NCI-H1105 treated with DMSO at 0.1 percent for 48 hours (cell line): ENCODE measurements at regions not wholly inside any gene's neighbourhood (a gene's known extent, or its start where the extent isn't known, plus 50 kb on each side); places are given as distances from the start of the nearest gene placed in this dataset.

Source experiments
- DNase-seq: peaks from one replicate; lab custom pipeline; 2025; lab: John Stamatoyannopoulos, UW

DNA sequence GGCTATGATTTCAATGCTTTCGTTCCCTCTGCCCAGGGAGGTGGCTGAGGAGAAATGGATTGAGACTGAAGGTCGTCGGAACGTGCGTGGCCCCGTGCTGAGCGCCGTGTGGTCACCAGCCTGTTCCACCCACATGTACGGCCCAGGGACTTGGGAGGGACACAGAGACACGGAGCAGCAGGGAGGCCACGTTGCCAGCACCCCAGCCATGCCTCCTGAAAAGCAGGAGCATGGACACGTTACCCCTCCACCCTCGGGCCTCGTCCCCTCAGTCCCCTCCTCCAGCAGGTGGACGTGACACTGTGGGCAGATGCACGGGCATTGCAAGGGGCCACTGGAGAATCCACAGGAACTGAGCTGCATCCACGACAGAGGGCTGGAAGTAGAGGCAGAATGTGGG lies 133.1 kb upstream of the CST7 start:
- no peak for DNase-seq

DNA sequence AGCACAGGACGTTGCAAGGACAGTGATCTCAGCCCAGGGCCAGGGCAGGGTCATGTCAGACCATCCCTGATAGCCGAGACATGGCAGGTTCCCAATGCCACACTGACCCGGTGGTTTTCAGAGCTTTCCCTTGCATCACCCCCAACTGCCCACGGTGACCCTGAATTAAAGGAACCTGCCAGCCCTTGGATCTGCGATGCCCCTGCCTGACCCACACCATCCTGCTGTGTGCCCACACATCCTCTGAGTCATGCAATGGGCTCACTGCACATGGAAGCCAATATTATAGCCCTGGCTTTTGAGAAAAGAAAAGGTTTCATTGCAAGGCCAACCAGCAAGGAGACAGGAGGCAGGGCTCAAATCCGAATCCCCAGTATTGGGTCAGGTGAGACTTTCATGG lies 132.6 kb upstream of the CST7 start:
- no peak for DNase-seq

DNA sequence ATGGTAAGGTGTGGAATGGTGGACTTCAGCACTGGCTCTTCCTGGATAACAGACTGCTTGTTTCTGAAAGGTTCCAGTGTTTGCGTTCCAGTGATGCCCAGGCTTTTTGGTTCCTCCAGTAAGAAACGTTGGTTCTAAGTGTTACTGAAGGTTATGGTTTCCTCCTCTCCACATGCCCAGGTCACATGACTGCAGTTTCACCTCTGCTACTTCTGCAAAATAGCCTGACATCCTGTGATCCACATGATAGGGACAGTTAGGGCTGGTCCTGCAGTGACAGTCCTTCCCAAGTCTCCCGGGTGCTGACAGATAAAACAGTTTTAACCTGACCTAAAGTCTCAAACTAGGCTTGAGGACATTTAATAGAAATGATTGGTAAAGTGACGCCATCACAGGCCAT lies 132.2 kb upstream of the CST7 start:
- no peak for DNase-seq

DNA sequence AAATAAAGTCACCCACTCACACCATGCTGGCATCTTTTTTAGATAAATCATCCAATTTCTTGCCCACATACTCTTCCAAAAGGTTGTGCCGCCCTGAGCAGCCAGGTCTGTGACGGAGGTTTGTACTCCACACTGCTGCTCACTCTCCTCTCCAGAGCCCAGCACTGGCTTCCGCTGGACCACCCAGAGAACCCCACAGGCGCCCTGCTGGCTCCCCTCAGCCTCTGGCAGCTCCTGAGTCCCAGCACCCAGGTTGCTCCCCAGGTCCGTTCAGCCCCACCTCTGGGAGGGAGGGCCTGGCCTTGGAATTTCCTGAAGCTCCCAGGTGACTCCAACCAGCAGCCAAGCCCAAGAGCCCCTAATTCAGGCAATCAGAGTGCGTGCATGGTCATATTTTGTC lies 131.7 kb upstream of the CST7 start:
- no peak for DNase-seq

DNA sequence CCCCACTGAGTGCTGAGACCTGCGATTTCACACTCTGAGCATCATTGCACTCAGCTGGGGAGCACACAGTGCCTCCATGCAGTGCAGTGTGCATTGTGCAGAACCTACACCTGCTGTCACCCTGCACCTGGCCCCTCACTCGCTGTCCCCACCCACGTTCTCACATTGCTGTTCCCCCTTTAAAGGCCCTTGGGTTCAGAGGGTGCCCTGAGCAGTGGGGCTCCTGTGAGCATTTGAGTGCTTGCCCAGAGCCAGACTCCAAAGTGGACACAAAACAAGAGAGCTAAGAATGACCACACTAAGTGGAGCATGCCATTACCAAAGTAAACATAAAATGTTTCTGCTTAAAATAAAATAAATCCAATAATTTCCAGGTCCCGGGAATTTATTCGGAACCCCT lies 131.0 kb upstream of the CST7 start:
- DNase-seq = no peak

DNA sequence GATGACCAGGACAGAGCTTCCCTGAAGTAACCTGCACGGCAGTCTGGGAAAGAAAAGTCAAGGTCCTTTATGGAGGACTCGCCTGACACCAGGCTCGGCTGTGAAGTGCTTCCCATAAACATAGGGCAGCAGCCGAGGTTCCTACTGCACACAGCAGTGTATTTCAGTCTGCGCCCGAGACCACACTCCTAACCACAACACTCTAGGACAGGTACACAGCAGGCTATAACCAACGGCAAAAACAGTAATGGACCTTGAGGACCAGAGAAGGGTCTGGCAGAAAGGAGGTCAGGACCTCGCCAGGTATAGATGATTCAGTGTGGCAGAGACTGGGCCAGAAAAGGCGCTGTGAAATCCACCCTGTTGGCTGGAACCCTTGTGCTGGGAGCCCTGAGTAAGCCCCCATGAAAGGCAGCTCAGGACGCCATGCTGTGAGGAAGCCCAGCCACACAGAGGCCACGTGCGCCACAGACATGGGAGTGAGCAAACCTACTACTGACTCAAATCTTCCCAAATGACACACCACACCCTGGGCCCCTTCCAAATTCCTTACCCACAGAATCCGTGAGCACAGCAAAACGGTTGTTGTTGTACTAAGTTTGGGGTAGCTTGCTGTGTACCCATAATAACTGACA lies 129.6 kb upstream of the CST7 start:
- DNase-seq = no peak

DNA sequence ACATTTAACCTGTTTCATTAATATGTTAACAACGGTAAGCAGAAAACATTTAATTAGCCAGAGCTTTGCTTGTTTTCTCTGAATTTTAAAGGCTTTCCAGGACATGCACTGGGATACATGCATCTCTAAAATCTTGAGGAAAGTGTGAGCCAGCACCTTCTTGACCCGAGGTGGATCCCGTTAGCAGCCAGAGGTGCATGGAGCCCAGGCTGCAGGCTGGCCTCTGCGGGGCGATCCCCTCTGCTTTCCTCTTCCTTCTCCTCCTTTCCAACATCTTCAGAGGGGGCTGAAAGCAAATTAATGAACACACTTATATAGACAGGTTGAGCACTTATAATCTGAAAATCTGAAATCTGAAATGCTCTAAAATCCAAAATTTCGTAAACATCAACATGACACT lies 128.7 kb upstream of the CST7 start:
- DNase-seq = no peak

DNA sequence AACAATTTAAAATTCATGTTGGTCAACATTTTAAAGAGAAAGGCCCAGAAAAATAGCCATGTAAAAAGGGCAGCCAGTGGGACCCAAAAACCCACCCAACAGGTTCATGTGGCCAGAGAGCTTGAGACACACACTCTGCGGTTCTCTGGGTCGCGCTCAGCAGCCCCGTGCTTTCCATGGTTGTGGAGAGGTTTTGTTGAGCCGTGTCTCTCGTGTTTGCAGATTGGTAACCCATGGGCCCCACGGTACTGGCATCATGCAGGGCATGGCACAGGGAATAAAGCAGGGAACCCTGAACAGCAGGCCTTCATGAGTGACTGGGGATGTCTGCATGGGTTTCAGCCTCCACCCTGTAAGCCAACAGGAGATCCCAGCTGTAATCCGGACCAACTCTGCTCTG lies 127.7 kb upstream of the CST7 start:
- no peak for DNase-seq

DNA sequence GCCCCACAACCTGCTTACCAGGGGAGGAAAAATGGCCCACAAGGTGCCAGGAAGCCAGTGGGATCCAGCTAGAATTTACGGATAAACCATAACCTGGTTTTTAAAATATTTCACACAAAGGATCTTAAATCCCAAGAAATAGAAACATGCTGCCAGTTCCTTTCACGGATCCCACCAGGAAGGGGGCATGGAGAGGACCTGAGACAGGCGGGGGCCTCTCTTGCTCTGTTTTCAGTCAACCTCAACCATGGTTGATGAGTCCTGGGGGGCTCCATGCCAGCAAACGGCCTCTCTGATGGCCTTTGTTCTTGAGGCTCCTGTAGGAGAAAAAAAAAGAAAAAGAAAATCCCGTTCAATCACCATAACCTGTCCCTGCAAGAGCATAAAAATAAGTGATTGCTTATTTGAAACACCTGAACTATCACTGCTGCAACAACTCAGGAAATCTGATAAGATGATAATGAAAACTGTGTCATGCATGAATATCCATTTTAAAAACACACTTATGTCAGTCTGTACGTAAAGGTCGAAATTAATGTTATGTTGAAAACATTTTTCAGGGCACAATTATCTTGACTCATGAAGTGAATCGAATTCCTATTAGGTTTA lies 125.8 kb upstream of the CST7 start:
- DNase-seq = no peak

DNA sequence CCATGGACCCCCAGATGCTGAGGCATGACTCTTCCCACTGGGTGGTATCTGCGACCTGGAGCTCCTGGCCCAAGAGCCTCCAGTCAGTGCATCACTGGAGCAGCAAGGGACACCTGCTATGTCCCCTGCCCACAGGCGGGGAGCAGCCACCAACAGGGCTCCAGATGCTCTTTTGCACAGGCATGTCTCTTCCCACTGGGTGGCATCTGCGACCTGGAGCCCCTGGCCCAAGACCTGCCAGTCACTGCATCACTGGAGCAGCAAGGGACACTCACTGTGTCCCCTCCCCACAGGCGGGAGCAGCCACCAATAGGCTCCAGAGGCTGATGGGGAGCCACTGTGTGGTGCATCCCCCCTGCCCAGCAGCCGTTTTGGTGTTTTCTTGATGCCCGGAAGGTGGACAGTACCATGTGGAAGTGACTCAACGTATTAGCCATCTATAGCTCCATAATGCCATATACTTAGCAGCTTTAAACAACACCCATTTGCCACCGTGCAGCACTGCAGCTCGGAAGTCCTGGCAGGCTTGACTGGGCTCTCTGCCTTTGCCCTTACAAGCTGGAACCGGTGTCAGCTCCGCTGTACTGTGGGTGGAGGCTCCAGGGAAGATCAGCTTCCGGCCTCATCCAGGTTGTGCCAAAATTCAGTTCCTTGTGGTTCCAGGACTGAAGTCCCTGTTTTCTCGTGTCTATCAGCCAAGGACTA lies 124.9 kb upstream of the CST7 start:
- no peak for DNase-seq

DNA sequence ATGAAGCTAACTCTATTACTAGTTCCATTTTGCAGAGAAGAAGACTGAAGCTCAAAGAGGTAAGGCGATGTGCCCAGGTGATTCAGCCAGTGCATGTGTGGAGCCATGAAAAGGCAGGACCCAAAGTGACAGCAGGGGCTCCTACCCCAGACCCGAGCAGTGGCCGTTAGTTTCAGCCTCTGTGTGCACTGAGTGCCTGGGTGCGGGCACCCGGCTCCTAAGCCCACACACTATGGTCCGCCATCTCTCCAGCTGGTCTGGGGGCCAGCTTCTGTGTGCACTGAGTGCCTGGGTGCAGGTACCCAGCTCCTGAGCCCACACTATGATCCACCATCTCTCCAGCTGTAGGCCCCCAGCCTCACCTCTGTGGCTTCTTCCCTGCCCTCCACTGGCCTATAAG lies 123.5 kb upstream of the CST7 start:
- no peak for DNase-seq

DNA sequence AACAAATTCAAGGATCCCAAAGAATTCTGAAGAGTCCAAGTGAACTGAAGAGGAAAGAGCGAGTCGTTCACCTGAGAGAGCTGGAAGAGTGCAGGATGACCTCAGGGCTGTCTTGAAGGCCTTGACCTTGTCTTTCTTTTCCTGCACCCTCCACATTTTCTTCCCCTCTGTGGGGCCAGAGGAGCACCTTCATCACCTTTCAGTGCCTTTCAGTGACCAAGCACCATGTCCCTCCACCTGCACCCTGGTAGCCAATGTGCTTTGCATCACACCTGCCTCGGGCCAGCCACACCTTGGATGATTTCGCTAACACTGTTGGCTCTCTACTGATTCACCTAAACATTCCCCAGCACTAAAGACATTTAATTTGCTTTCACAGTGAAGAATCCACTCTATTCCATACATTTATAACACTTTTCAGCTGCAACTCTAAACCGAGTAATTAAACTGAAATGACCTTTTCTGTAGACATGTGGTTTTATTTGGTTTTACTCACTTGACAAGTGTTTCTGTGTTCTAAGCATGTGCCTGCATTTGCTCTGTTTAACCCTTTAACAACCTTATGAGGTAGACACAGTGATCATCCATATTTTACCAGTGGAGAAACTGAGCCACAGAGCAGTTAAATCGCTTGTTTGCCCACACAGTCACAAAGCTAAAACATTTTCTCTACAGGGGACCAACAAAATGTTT lies 121.3 kb upstream of the CST7 start:
- no peak for DNase-seq

DNA sequence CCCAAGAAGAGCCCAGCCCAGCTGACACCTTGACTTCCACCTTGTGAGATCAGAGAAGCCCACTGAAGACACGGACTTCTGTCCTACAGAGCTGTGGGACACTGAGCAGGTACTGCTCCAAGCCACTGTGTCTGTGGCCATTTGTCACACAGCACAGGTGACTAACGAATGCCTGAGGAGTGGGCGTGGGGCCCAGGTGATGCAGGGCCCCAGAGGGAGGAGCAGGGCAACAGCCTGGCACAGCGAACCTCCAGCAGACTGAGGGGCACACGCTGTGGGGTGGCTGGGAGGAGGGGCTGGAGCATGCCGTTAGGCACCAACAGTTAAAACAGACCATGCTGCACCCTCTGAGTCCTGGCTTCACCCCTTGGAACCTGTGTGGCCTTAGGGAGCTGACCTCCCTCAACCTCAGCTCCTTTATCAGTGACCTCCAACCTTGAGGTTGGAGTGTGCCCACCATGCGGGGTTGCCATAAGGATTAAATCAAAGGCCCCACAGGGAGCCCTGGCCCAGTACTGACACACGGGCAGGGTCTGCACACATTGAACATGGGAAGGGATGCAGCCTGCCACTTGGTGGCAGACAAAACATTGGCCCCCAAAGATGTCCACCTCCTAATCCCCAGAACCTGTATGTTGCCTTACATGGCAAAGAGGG lies 119.9 kb upstream of the CST7 start:
- DNase-seq = no peak

DNA sequence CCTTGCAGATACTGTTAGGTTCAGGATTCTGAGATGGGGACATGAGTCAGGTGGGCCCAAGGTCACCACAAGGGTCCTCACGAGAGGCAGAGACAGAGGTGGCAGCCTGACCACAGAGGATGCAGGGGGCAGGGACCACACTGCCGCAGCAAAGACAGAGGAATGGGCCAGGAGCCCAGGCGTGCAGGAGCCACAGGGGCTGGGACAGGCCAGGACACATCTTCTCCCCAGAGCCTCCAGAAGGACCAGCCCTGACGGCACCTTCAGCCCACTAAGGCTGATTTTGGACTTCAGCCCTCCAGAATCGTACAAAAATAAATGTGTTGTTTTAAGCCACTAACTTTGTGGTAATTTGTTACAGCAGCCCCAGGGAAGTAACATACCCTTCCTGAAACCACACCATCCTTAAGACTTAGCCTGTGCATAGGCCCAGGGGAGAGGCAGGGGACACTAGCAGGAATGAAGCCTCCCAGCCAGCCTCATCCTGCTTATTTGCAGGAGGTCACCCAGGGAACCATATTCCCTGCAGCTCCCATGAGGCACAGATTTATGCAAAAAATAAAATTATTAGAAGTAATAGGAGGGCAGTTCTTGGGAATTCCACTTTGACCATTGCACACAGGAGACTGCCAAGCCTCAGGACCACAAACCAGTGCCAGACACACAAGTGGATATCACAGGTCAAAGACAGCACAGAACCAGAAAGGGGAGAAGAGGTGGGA lies 119.3 kb upstream of the CST7 start:
- no peak for DNase-seq

DNA sequence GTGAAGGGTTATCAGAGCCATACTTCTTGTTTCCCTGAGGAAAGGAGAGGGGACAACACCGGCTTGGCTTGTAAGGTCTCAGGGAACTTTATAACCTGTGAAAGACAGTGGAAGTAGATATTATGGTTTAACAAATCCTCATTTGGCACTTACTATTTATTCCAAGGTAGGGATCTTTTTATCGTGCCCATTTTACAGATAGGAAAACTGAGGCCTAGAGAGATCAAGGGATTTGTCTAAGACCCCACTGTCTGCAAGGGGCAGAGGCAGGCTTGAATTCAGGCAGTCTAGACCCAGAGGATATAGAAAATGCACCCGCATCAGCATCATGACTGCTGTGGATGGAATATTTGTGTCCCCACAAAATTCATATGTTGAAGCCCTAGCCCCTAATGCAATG lies 118.4 kb upstream of the CST7 start:
- DNase-seq = no peak

DNA sequence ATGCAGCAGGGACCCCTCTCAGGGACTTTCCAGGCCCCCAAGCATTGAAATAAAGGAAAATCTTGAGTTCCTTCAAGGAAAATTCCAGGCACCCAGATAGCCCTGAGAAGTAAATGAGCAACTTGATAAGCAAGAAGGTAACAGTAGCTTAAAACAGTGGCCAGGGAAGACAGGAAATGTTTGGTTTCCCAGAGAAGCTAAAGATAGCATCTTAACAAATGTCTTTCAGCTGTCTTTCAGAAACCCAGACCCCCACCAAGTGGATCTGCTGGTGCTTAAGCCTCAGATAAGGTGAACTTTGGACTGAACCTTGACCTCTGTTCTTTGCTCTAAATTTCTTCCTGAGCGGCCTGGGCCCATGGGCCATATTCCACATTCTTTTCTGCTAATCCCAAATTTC lies 117.8 kb upstream of the CST7 start:
- no peak for DNase-seq

DNA sequence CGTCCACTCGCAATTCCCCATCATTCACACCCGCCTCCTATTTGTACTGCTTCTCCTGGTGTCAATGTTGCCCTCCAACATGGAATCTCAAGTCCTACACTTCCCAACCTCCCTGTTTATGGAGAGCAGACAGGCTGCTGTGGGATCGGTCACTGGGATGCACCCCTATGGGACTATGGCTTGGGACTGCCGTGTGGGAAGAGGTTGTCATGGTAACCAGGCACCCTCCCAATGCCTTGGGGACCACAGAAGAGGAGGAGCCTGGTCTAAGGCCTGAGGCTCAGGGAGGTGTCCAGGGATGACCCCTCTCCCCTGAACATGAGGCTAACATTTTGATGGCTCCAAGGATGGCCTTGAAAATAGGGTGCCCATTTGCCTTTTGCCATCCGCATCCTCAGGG lies 116.6 kb upstream of the CST7 start:
- DNase-seq = no peak

DNA sequence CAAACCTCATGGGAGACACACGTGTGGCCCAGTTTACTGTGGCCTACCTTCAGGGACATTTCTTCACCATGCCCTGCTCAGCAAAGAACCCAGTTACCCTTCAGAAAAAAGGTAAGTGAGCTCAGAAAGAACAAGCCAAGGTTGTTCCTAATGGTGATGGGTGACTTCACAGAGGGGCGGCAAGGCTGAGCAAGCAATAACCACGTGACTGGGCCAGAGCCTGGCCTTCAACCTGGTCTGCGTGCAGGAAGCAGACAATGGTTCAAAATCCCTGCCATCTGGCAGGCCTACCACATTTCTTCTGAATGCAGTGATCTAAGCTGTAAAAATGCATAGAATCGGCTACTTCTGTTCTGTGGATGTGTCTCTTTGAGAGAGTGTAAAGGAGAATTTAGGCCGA lies 115.5 kb upstream of the CST7 start:
- no peak for DNase-seq

DNA sequence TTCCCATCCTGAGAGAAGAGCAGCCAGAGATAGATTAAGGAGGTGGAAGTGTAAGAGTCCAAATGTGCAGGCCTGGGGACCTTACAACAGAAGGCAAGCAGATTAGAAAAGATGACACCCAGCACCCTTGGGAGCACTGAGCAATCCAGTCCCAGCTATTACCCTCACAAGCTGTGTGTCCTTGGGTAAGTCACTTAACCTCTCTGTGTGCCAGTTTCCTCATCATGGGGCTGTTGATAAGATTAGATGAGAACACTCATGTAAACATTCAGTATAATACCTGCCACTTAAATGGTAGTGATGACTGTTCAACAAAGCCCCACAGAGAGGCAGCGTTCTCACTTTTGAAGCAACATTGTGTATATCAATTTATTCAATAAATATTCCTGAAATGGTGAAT lies 114.8 kb upstream of the CST7 start:
- DNase-seq = no peak

DNA sequence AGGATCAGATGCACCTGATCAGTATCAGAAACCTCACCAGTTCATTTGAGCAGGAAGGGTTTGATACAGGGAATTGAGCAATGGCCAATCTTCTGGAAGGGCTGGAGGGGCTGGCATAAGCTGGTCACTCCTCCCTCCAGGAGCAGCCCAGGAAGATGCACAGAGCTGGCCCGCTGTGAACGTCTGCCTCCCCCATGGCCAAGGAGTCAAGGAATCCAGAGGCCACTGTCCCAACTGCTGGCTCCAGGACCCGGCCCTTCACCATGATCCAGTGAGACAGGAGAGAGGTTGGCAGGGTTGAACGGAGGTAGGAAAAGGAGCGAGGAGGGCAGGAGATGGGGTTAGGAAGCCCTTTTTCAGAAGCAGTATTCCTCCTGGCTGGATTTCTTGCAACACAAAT lies 113.9 kb upstream of the CST7 start:
- DNase-seq = no peak

DNA sequence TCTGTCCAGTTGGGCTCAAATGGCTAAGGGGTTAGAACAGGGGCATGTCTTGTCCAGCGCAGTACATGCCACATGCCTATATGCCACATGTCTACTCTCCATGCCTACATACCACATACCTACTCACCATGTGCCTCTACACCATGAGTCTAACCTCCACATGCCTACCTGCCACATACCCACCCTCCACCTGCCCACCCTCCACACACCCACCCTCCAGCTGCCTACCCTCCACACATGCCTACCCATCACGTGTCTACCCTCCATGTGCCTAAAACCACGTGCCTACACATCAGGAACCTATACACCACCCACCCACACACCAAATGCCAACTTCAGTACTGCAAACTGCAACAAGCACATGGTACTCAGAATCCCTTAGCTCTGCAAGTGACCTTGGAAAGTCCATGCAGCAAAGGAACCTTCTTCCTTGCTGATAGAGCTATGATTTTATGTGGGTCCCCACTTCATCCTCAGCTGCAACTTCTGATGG lies 113.0 kb upstream of the CST7 start:
- no peak for DNase-seq
